SK-N-SH (cell line): ENCODE measurements at regions not wholly inside any gene's neighbourhood (a gene's known extent, or its start where the extent isn't known, plus 50 kb on each side); places are given as distances from the start of the nearest gene placed in this dataset.

Experiments
- EP300 ChIP-seq, 2 experiments: IDR thresholded peaks; 2 replicates each; pipeline versions ENCODE4 v1.4.0 to v1.6.1; 2012; ENCODE audit warnings: borderline replicate concordance in 1 of 2, low read depth in 1 of 2, low read length in 1 of 2
- EZH2phosphoT487 ChIP-seq: fragments of 200-600 bp; sonication (generic); IDR thresholded peaks from 2 replicates; pipeline ENCODE4 v1.6.1; 2017; ENCODE audit warnings: low read depth, mixed run types, mild to moderate bottlenecking, antibody characterized with exemption, moderate library complexity, borderline replicate concordance
- FOXM1 ChIP-seq: IDR thresholded peaks from 2 replicates; pipeline ENCODE4 v1.4.0; 2012; ENCODE audit warnings: low read depth, mild to moderate bottlenecking
- GABPA ChIP-seq: IDR thresholded peaks from 2 replicates; pipeline ENCODE4 v1.4.0; 2012; ENCODE audit warnings: low read depth, mild to moderate bottlenecking
- GATA2 ChIP-seq: sonication (generic); formaldehyde crosslinking; IDR thresholded peaks from 2 replicates; pipeline ENCODE4 v1.5.0; 2020; ENCODE audit warnings: mild to moderate bottlenecking, missing genetic modification reagents
- JUND ChIP-seq: IDR thresholded peaks from 2 replicates; pipeline ENCODE4 v1.4.0; 2012
- SMC3 ChIP-seq: IDR thresholded peaks from 2 replicates; pipeline ENCODE4 v1.6.1; 2012; ENCODE audit warnings: low read depth, low read length, improper control_type of control experiment
- TAF1 ChIP-seq: IDR thresholded peaks from 2 replicates; pipeline ENCODE4 v1.6.1; 2012; ENCODE audit warnings: low read depth, mild to moderate bottlenecking, low read length, moderate library complexity, borderline replicate concordance
- YY1 ChIP-seq: IDR thresholded peaks from 2 replicates; pipeline ENCODE4 v1.4.0; 2012; ENCODE audit warnings: low read depth, mild to moderate bottlenecking
- TF ChIP-seq, protein P1 (sequence below): fragments of 200-600 bp; sonication (generic); IDR thresholded peaks from 2 replicates; pipeline ENCODE4 v1.6.1; 2017; ENCODE audit warnings: antibody characterized with exemption, mild to moderate bottlenecking, moderate library complexity
- TF ChIP-seq, protein P2 (sequence below): IDR thresholded peaks from 2 replicates; pipeline ENCODE4 v1.4.0; 2012; ENCODE audit warnings: low read depth
- TF ChIP-seq, protein P3 (sequence below): IDR thresholded peaks from 2 replicates; pipeline ENCODE4 v1.4.0; 2012; ENCODE audit warnings: low read depth, borderline replicate concordance
- TF ChIP-seq, protein P4 (sequence below): IDR thresholded peaks from 2 replicates; pipeline ENCODE4 v1.4.0; 2012; ENCODE audit warnings: low read depth, borderline replicate concordance
- TF ChIP-seq, protein P5 (sequence below): IDR thresholded peaks from 2 replicates; pipeline ENCODE4 v1.6.1; 2012; ENCODE audit warnings: mild to moderate bottlenecking, low read depth, low read length, moderate library complexity

- TF ChIP-seq GABPA = no peak
- TF ChIP-seq, protein P1, sequence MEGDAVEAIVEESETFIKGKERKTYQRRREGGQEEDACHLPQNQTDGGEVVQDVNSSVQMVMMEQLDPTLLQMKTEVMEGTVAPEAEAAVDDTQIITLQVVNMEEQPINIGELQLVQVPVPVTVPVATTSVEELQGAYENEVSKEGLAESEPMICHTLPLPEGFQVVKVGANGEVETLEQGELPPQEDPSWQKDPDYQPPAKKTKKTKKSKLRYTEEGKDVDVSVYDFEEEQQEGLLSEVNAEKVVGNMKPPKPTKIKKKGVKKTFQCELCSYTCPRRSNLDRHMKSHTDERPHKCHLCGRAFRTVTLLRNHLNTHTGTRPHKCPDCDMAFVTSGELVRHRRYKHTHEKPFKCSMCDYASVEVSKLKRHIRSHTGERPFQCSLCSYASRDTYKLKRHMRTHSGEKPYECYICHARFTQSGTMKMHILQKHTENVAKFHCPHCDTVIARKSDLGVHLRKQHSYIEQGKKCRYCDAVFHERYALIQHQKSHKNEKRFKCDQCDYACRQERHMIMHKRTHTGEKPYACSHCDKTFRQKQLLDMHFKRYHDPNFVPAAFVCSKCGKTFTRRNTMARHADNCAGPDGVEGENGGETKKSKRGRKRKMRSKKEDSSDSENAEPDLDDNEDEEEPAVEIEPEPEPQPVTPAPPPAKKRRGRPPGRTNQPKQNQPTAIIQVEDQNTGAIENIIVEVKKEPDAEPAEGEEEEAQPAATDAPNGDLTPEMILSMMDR = no peak
- TF ChIP-seq, protein P2, sequence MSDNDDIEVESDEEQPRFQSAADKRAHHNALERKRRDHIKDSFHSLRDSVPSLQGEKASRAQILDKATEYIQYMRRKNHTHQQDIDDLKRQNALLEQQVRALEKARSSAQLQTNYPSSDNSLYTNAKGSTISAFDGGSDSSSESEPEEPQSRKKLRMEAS = no peak
- TF ChIP-seq SMC3 = no peak
- no peak for TF ChIP-seq FOXM1
- no peak for TF ChIP-seq JUND
- TF ChIP-seq, protein P3, sequence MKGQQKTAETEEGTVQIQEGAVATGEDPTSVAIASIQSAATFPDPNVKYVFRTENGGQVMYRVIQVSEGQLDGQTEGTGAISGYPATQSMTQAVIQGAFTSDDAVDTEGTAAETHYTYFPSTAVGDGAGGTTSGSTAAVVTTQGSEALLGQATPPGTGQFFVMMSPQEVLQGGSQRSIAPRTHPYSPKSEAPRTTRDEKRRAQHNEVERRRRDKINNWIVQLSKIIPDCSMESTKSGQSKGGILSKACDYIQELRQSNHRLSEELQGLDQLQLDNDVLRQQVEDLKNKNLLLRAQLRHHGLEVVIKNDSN = no peak
- TF ChIP-seq EZH2phosphoT487 = no peak
- TF ChIP-seq, protein P4, sequence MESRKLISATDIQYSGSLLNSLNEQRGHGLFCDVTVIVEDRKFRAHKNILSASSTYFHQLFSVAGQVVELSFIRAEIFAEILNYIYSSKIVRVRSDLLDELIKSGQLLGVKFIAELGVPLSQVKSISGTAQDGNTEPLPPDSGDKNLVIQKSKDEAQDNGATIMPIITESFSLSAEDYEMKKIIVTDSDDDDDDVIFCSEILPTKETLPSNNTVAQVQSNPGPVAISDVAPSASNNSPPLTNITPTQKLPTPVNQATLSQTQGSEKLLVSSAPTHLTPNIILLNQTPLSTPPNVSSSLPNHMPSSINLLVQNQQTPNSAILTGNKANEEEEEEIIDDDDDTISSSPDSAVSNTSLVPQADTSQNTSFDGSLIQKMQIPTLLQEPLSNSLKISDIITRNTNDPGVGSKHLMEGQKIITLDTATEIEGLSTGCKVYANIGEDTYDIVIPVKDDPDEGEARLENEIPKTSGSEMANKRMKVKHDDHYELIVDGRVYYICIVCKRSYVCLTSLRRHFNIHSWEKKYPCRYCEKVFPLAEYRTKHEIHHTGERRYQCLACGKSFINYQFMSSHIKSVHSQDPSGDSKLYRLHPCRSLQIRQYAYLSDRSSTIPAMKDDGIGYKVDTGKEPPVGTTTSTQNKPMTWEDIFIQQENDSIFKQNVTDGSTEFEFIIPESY = no peak
- TF ChIP-seq YY1 = no peak
- TF ChIP-seq, protein P5, sequence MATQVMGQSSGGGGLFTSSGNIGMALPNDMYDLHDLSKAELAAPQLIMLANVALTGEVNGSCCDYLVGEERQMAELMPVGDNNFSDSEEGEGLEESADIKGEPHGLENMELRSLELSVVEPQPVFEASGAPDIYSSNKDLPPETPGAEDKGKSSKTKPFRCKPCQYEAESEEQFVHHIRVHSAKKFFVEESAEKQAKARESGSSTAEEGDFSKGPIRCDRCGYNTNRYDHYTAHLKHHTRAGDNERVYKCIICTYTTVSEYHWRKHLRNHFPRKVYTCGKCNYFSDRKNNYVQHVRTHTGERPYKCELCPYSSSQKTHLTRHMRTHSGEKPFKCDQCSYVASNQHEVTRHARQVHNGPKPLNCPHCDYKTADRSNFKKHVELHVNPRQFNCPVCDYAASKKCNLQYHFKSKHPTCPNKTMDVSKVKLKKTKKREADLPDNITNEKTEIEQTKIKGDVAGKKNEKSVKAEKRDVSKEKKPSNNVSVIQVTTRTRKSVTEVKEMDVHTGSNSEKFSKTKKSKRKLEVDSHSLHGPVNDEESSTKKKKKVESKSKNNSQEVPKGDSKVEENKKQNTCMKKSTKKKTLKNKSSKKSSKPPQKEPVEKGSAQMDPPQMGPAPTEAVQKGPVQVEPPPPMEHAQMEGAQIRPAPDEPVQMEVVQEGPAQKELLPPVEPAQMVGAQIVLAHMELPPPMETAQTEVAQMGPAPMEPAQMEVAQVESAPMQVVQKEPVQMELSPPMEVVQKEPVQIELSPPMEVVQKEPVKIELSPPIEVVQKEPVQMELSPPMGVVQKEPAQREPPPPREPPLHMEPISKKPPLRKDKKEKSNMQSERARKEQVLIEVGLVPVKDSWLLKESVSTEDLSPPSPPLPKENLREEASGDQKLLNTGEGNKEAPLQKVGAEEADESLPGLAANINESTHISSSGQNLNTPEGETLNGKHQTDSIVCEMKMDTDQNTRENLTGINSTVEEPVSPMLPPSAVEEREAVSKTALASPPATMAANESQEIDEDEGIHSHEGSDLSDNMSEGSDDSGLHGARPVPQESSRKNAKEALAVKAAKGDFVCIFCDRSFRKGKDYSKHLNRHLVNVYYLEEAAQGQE = no peak
- no peak for TF ChIP-seq TAF1
- TF ChIP-seq GATA2 = no peak
- TF ChIP-seq EP300 (IDR thresholded peaks at IDR 0.05; ENCODE audit: borderline replicate concordance in 1 of 2, low read depth in 1 of 2, low read length in 1 of 2) = no peak
These were observed 147.5 kb upstream of the SMLR1 start for GRCh38 chr6:130679684-130680083.
